ENCODE measurements at regions not wholly inside any gene's neighbourhood (a gene's known extent, or its start where the extent isn't known, plus 50 kb on each side); places are given as distances from the start of the nearest gene placed in this dataset.

- Histone ChIP-seq H3K4me2 (ENCODE audit: low read depth, low read length) (no peak overlapping the region), H3K4me3 (replicated peaks in 1 of 3; ENCODE audit: insufficient read depth in 1 of 3, low read depth in 2 of 3, low read length in 3 of 3) (no peak overlapping the region), H3K4me1 (ENCODE audit: insufficient read depth, low read length) (peaks cover 19% of the 10 kb centered on the region), H3K9ac (ENCODE audit: insufficient read depth, low read depth, low read length) (no peak overlapping the region), H4K20me1 (ENCODE audit: insufficient read depth, low read length) (no peaks in the 10 kb centered on the region), H3K36me3 (replicated peaks in 1 of 2; ENCODE audit: control insufficient read depth in 1 of 2, insufficient read depth in 2 of 2, low read length in 2 of 2) (no peaks in the 10 kb centered on the region), H3K9me3 (ENCODE audit: low read length) (no peaks in the 10 kb centered on the region), H2AFZ (ENCODE audit: low read length) (peak overlapping the region; percentile 75), H3K27ac (ENCODE audit: extremely low read length, insufficient read depth, low read length) (no peak overlapping the region), H3K79me2 (ENCODE audit: insufficient read depth, low read length) (no peaks in the 10 kb centered on the region), H3K27me3 (ENCODE audit: control insufficient read depth in 1 of 2, insufficient read depth in 2 of 2, low read length in 2 of 2) (no peaks in the 10 kb centered on the region)
- intact Hi-C loops (cut with micrococcal nuclease; ENCODE audit: unreplicated experiment) (no loop called here), in situ Hi-C loops (cut with HindIII; ENCODE audit: extremely low pct_ligation_motif_present, low pct_unique_long_range_greater_than_20kb) (no loop called here)
- WGBS (ENCODE audit: low lambda C conversion rate): 70% methylated on average over 6 of the region's 6 CpGs
- no peak for FAIRE-seq
- ChIA-PET POLR2A (no interaction called here), CTCF (ENCODE audit: low intra/inter-chr PET ratio, low total read pairs) (no interaction called here)
- ATAC-seq: no peak
- no peak for DNase-seq (ENCODE audit: low spot score)
- no TSS peak for BruUV-seq (replicated peaks)
- TF ChIP-seq NFRKB (IDR thresholded peaks at IDR 0.05): no peak
- TF ChIP-seq ZFYVE20 (CRISPR knock-in tag; IDR thresholded peaks at IDR 0.05; ENCODE audit: borderline replicate concordance, low read depth): no peak
- TF ChIP-seq ZNF263 (CRISPR knock-in tag; IDR thresholded peaks at IDR 0.05): no peak
- TF ChIP-seq YY1 (IDR thresholded peaks at IDR 0.05; ENCODE audit: insufficient read depth, insufficient replicate concordance, low read depth, low read length): no peak
- no peak for TF ChIP-seq ZMYM4 (CRISPR knock-in tag; IDR thresholded peaks at IDR 0.05)
- TF ChIP-seq FOXA3 (CRISPR knock-in tag; IDR thresholded peaks at IDR 0.05): no peak
- no peak for TF ChIP-seq ZNF556 (CRISPR knock-in tag; IDR thresholded peaks at IDR 0.05; ENCODE audit: borderline replicate concordance)
- TF ChIP-seq GPN1 (CRISPR knock-in tag; IDR thresholded peaks at IDR 0.05; ENCODE audit: borderline replicate concordance): no peak
- TF ChIP-seq PREB (CRISPR knock-in tag; IDR thresholded peaks at IDR 0.05): no peak
- no peak for TF ChIP-seq RXRA (CRISPR knock-in tag; IDR thresholded peaks at IDR 0.05)
- TF ChIP-seq, protein P1, sequence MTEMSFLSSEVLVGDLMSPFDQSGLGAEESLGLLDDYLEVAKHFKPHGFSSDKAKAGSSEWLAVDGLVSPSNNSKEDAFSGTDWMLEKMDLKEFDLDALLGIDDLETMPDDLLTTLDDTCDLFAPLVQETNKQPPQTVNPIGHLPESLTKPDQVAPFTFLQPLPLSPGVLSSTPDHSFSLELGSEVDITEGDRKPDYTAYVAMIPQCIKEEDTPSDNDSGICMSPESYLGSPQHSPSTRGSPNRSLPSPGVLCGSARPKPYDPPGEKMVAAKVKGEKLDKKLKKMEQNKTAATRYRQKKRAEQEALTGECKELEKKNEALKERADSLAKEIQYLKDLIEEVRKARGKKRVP (CRISPR knock-in tag; IDR thresholded peaks at IDR 0.05): no peak
- TF ChIP-seq EP300 (IDR thresholded peaks at IDR 0.05; ENCODE audit: low read depth in 2 of 2, low read length in 2 of 2): no peak
- no peak for TF ChIP-seq EP300 (CRISPR knock-in tag; IDR thresholded peaks at IDR 0.05; ENCODE audit: borderline replicate concordance)
- TF ChIP-seq BRF2 (CRISPR knock-in tag; IDR thresholded peaks at IDR 0.05): no peak
- no peak for TF ChIP-seq GTF3A (CRISPR knock-in tag; conservative IDR thresholded peaks at IDR 0.05)
- no peak for TF ChIP-seq RARG (CRISPR knock-in tag; IDR thresholded peaks at IDR 0.05; ENCODE audit: low read depth)
These were observed 199.5 kb upstream of the DMRT1 start for GRCh38 chr9:642014-642413.

Measured in HepG2 (cell line).